Coronary artery (tissue), 2 donors: ENCODE measurements at regions not wholly inside any gene's neighbourhood (a gene's known extent, or its start where the extent isn't known, plus 50 kb on each side); places are given as distances from the start of the nearest gene placed in this dataset.

Source experiments
- DNase-seq: peaks from one replicate; pipeline ENCODE4 v3.0.0-alpha.2; 2017; ENCODE audit warnings: low spot score
- H3K27ac ChIP-seq, 2 donors: fragments of 200-600 bp; sonication (generic); one replicate each; pipeline ENCODE4 v1.5.1; 2016 to 2019
- H3K4me3 ChIP-seq: fragments of 200-600 bp; sonication (generic); 2 replicates; pipeline ENCODE4 v1.5.1; 2016; ENCODE audit warnings: mild to moderate bottlenecking, moderate library complexity
- CTCF ChIP-seq: fragments of 200-600 bp; sonication (generic); IDR thresholded peaks from one replicate; pipeline ENCODE4 v1.5.1; 2019; ENCODE audit warnings: antibody characterized with exemption

- H3K27ac ChIP-seq: peak overlapping the region in 1 of 2 donors; percentile 23
- TF ChIP-seq CTCF: no peak
- H3K4me3 ChIP-seq: no peak overlapping the region
- DNase-seq: no peak
Measured at GRCh38 chr4:157804986-157805385, 367.8 kb downstream of the GASK1B start.

GRCh38 chr4:157803845-157804521 is 368.8 kb downstream of the GASK1B start:
- Histone ChIP-seq H3K27ac (peak overlapping the region; percentile 8 to 67), H3K4me3 (no peak overlapping the region)
- no peak for TF ChIP-seq CTCF
- no peak for DNase-seq

GRCh38 chr4:157803421-157803820 is 369.4 kb downstream of the GASK1B start:
- no peak overlapping the region for H3K4me3 ChIP-seq
- no peak for DNase-seq
- TF ChIP-seq CTCF: no peak
- H3K27ac ChIP-seq: peak overlapping the region; percentile 19 to 67

GRCh38 chr4:157795495-157795894 is 377.3 kb downstream of the GASK1B start:
- no peak overlapping the region for H3K27ac ChIP-seq
- TF ChIP-seq CTCF: no peak
- DNase-seq: no peak
- H3K4me3 ChIP-seq: no peak overlapping the region

- DNase-seq: no peak
- no peak for TF ChIP-seq CTCF
- Histone ChIP-seq H3K27ac (no peak overlapping the region), H3K4me3 (no peak overlapping the region)
Measured at GRCh38 chr4:157792716-157793115, 380.1 kb downstream of the GASK1B start.

GRCh38 chr4:157791236-157791635 is 381.6 kb downstream of the GASK1B start:
- TF ChIP-seq CTCF: no peak
- Histone ChIP-seq H3K4me3 (no peak overlapping the region), H3K27ac (no peak overlapping the region)
- DNase-seq: no peak

- H3K27ac ChIP-seq: no peak overlapping the region
- DNase-seq: no peak
- no peak overlapping the region for H3K4me3 ChIP-seq
- no peak for TF ChIP-seq CTCF
Measured at GRCh38 chr4:157787618-157788017, 385.2 kb downstream of the GASK1B start.
